ENCODE measurements at regions not wholly inside any gene's neighbourhood (a gene's known extent, or its start where the extent isn't known, plus 50 kb on each side); places are given as distances from the start of the nearest gene placed in this dataset.
"Not testable (repeated sequence)": the region's sequence is repeated elsewhere in the genome, so short reads cannot be mapped to it uniquely, and the experiment has no call there.

- Histone ChIP-seq H3K36me3 (ENCODE audit: control insufficient read depth in 4 of 4, insufficient read depth in 4 of 4, low read length in 4 of 4) (no peaks in the 10 kb centered on the region), H3K4me3 (no peak overlapping the region), H3K9me3 (ENCODE audit: control insufficient read depth in 4 of 4, insufficient read depth in 3 of 4, low read length in 3 of 4) (peaks cover 0 to 10% (median 4%) of the 10 kb centered on the region in 4 donors), H3K27ac (ENCODE audit: low read depth in 1 of 2, low read length in 1 of 2) (no peak overlapping the region), H3K4me1 (ENCODE audit: control insufficient read depth in 5 of 5, insufficient read depth in 5 of 5, low read length in 5 of 5) (no peaks in the 10 kb centered on the region), H3K9ac (ENCODE audit: insufficient read depth in 1 of 2, low read length in 2 of 2) (no peak overlapping the region), H3K27me3 (ENCODE audit: control insufficient read depth in 3 of 3, insufficient read depth in 3 of 3, low read length in 2 of 3) (no peaks in the 10 kb centered on the region)
- WGBS, 2 donors, result 39 to 68% methylated on average over 3 of the region's 3 CpGs
- ATAC-seq (ENCODE audit: insufficient read depth, low FRiP score), result no peak
- DNase-seq, result no peak
- no peak for TF ChIP-seq CTCF (IDR thresholded peaks at IDR 0.05; ENCODE audit: control extremely low read depth, extremely low read depth)
Observed at GRCh38 chr6:156423829-156424228, 353.3 kb upstream of the ARID1B start.

DNA sequence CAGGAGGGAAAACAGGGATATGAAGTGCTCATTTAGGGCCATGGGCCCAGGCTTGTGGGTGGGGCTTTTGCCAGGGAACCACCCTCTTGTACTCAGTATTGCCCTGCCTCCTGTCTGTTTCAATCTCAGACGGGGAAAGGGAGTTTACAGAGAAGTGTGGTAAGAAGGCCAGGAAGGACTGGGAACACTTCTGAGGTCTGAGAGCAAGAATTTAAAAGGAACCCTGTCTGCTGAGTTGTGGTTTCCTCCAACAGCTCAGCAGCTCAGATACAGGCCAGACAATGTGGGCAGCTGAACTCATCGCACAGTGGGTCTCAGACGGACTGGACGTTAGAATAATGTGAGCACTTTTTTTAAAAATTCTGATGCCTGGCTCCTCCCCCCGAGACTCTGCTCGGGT, 354.1 kb upstream of the ARID1B start:
- Histone ChIP-seq H3K4me1 (ENCODE audit: control insufficient read depth in 5 of 5, insufficient read depth in 5 of 5, low read length in 5 of 5) (no peaks in the 10 kb centered on the region), H3K4me3 (no peak overlapping the region), H3K9me3 (ENCODE audit: control insufficient read depth in 4 of 4, insufficient read depth in 3 of 4, low read length in 3 of 4) (peaks cover 0 to 10% (median 4%) of the 10 kb centered on the region in 4 donors), H3K27me3 (ENCODE audit: control insufficient read depth in 3 of 3, insufficient read depth in 3 of 3, low read length in 2 of 3) (no peaks in the 10 kb centered on the region), H3K36me3 (ENCODE audit: control insufficient read depth in 4 of 4, insufficient read depth in 4 of 4, low read length in 4 of 4) (no peaks in the 10 kb centered on the region), H3K9ac (ENCODE audit: insufficient read depth in 1 of 2, low read length in 2 of 2) (no peak overlapping the region), H3K27ac (ENCODE audit: low read depth in 1 of 2, low read length in 1 of 2) (no peak overlapping the region)
- TF ChIP-seq CTCF (IDR thresholded peaks at IDR 0.05; ENCODE audit: control extremely low read depth, extremely low read depth), result no peak
- DNase-seq (no peak), ATAC-seq (ENCODE audit: insufficient read depth, low FRiP score) (no peak)
- WGBS, 2 donors, result 45 to 65% methylated on average over 6 of the region's 6 CpGs

DNA sequence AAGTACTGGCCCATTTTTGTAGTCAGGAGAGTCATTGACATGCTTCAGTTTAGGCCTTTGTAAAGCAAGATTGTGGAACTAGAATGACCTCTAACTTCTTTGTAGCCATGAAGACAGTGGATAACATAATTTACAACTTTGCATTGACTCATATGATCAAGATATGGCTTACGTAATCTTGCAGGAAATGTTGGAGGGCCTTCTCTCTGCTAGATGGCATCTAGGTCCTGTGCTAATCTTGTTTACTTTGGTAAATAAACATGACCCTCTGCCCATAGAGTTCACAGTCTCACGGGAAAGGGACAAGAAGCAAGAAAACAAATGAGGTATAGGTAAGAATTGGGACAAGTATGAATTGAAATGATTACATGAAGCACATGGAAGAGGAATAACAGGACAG, 355.2 kb upstream of the ARID1B start:
- H3K4me3 ChIP-seq, result no peak overlapping the region
- ATAC-seq (ENCODE audit: insufficient read depth, low FRiP score), result no peak
- WGBS, 2 donors, result 73% methylated on average over 2 of the region's 2 CpGs
- H3K9me3 ChIP-seq (ENCODE audit: control insufficient read depth in 4 of 4, insufficient read depth in 3 of 4, low read length in 3 of 4), result peaks cover 0 to 10% (median 4%) of the 10 kb centered on the region in 4 donors
- no peaks in the 10 kb centered on the region for H3K27me3 ChIP-seq (ENCODE audit: control insufficient read depth in 3 of 3, insufficient read depth in 3 of 3, low read length in 2 of 3)
- no peaks in the 10 kb centered on the region for H3K36me3 ChIP-seq (ENCODE audit: control insufficient read depth in 4 of 4, insufficient read depth in 4 of 4, low read length in 4 of 4)
- no peak for DNase-seq
- no peak overlapping the region for H3K27ac ChIP-seq (ENCODE audit: low read depth in 1 of 2, low read length in 1 of 2)
- H3K9ac ChIP-seq (ENCODE audit: insufficient read depth in 1 of 2, low read length in 2 of 2), result no peak overlapping the region
- TF ChIP-seq CTCF (IDR thresholded peaks at IDR 0.05; ENCODE audit: control extremely low read depth, extremely low read depth), result no peak
- no peaks in the 10 kb centered on the region for H3K4me1 ChIP-seq (ENCODE audit: control insufficient read depth in 5 of 5, insufficient read depth in 5 of 5, low read length in 5 of 5)

DNA sequence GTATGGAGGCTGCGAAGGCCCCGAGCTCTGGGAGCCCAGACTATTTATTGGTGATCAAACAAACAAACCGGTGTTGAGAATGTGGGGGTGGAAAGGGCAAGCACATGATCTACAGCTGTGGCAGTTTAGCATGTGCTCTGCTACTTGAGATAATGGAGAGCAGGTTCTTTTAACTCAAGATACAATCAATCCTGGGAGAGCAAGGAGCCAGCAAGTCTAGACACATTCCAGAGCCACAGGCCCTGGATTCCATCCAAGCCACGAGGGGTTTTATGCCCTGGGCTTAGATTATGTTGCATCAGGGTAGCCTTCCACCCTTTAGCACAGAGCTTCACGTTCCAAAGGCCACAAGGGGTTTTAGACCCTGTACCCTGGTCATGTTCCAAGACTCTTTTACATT, 355.9 kb upstream of the ARID1B start:
- H3K27ac ChIP-seq (ENCODE audit: low read depth in 1 of 2, low read length in 1 of 2); H3K9ac ChIP-seq (ENCODE audit: insufficient read depth in 1 of 2, low read length in 2 of 2); H3K4me3 ChIP-seq; DNase-seq; H3K4me1 ChIP-seq (ENCODE audit: control insufficient read depth in 5 of 5, insufficient read depth in 5 of 5, low read length in 5 of 5); H3K27me3 ChIP-seq (ENCODE audit: control insufficient read depth in 3 of 3, insufficient read depth in 3 of 3, low read length in 2 of 3); H3K36me3 ChIP-seq (ENCODE audit: control insufficient read depth in 4 of 4, insufficient read depth in 4 of 4, low read length in 4 of 4); ATAC-seq (ENCODE audit: insufficient read depth, low FRiP score): not testable (repeated sequence)
- H3K9me3 ChIP-seq (ENCODE audit: control insufficient read depth in 4 of 4, insufficient read depth in 3 of 4, low read length in 3 of 4), result peaks cover 0 to 10% (median 4%) of the 10 kb centered on the region in 4 donors
- 60 to 67% methylated on average over 5 of the region's 5 CpGs for WGBS, 2 donors
